CD4-positive, alpha-beta T cell treated with Interferon gamma for 1 hour (primary cell): ENCODE measurements at regions not wholly inside any gene's neighbourhood (a gene's known extent, or its start where the extent isn't known, plus 50 kb on each side); places are given as distances from the start of the nearest gene placed in this dataset.

Experiments used
- DNase-seq: peaks from one replicate; pipeline ENCODE4 v3.0.0-alpha.2; 2020

GRCh38 chr5:10842823-10843222 lies 81.8 kb upstream of the DAP start:
- no peak for DNase-seq

- DNase-seq: no peak
These were observed 79.0 kb upstream of the DAP start for GRCh38 chr5:10839916-10840599.

GRCh38 chr5:10839118-10839517 lies 78.1 kb upstream of the DAP start:
- DNase-seq: no peak

GRCh38 chr5:10838038-10838437 lies 77.0 kb upstream of the DAP start:
- DNase-seq: no peak

GRCh38 chr5:10836986-10837385 lies 76.0 kb upstream of the DAP start:
- no peak for DNase-seq

- no peak for DNase-seq
These were observed 73.7 kb upstream of the DAP start for GRCh38 chr5:10834695-10835094.

GRCh38 chr5:10832987-10833386 lies 72.0 kb upstream of the DAP start:
- DNase-seq: no peak

- DNase-seq: no peak
These were observed 71.4 kb upstream of the DAP start for GRCh38 chr5:10832421-10832820.

- DNase-seq: no peak
These were observed 70.4 kb upstream of the DAP start for GRCh38 chr5:10831419-10831818.

- DNase-seq: no peak
These were observed 67.2 kb upstream of the DAP start for GRCh38 chr5:10828241-10828640.

- no peak for DNase-seq
These were observed 66.5 kb upstream of the DAP start for GRCh38 chr5:10827571-10827970.

- DNase-seq: no peak
These were observed 65.9 kb upstream of the DAP start for GRCh38 chr5:10826971-10827370.

GRCh38 chr5:10825897-10826644 lies 65.0 kb upstream of the DAP start:
- no peak for DNase-seq

GRCh38 chr5:10812218-10812617 lies 51.2 kb upstream of the DAP start:
- DNase-seq: no peak
